Esophagus squamous epithelium (tissue), 4 donors: ENCODE measurements at regions not wholly inside any gene's neighbourhood (a gene's known extent, or its start where the extent isn't known, plus 50 kb on each side); places are given as distances from the start of the nearest gene placed in this dataset.

Source experiments
- POLR2A ChIP-seq, 4 donors: fragments of 450-650 bp; IDR thresholded peaks; one replicate each; pipeline ENCODE4 v1.6.1; 2017; ENCODE audit warnings: antibody characterized with exemption in 4 of 4, mild to moderate bottlenecking in 4 of 4, moderate library complexity in 3 of 4
- TF ChIP-seq, protein P1 (sequence below), 6 experiments: fragments of 450-650 bp in 4 of 6; fragments of 200-600 bp in 2 of 6; sonication (generic) in 2 of 6; IDR thresholded peaks; one replicate each; pipeline ENCODE4 v1.5.1; 2016 to 2019; ENCODE audit warnings: antibody characterized with exemption in 6 of 6, mild to moderate bottlenecking in 4 of 6, moderate library complexity in 4 of 6

DNA sequence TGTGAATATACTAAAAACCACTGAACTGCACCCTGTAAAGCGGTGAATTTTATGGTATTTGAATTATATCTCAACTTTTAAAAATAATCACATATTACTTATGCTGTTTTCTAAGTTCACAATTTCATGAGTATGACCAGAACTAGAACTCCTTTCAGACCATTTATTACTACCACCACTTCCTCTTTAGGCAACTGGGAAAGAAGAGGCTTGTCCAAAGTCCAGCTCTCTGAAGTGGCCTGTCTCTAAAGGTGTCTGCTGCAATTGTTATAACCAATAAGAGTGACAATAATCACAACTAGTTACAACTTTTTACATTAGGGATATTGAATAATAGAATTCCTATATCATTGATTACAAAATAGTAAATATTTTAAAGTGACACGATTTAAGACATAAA lies 267.9 kb upstream of the PIK3C3 start:
- TF ChIP-seq, protein P1, sequence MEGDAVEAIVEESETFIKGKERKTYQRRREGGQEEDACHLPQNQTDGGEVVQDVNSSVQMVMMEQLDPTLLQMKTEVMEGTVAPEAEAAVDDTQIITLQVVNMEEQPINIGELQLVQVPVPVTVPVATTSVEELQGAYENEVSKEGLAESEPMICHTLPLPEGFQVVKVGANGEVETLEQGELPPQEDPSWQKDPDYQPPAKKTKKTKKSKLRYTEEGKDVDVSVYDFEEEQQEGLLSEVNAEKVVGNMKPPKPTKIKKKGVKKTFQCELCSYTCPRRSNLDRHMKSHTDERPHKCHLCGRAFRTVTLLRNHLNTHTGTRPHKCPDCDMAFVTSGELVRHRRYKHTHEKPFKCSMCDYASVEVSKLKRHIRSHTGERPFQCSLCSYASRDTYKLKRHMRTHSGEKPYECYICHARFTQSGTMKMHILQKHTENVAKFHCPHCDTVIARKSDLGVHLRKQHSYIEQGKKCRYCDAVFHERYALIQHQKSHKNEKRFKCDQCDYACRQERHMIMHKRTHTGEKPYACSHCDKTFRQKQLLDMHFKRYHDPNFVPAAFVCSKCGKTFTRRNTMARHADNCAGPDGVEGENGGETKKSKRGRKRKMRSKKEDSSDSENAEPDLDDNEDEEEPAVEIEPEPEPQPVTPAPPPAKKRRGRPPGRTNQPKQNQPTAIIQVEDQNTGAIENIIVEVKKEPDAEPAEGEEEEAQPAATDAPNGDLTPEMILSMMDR (IDR thresholded peaks at IDR 0.05): no peak
- no peak for TF ChIP-seq POLR2A (IDR thresholded peaks at IDR 0.05)
